ENCODE measurements at regions not wholly inside any gene's neighbourhood (a gene's known extent, or its start where the extent isn't known, plus 50 kb on each side); places are given as distances from the start of the nearest gene placed in this dataset.
"Not testable (repeated sequence)": the region's sequence is repeated elsewhere in the genome, so short reads cannot be mapped to it uniquely, and the experiment has no call there.

GRCh38 chr15:69919816-69920215 lies 177.9 kb downstream of the TLE3 start:
- no peak overlapping the region for H3K4me3 ChIP-seq (ENCODE audit: low read depth, low read length)
- DNase-seq (ENCODE audit: low read depth), result no peak
- TF ChIP-seq, protein P1, sequence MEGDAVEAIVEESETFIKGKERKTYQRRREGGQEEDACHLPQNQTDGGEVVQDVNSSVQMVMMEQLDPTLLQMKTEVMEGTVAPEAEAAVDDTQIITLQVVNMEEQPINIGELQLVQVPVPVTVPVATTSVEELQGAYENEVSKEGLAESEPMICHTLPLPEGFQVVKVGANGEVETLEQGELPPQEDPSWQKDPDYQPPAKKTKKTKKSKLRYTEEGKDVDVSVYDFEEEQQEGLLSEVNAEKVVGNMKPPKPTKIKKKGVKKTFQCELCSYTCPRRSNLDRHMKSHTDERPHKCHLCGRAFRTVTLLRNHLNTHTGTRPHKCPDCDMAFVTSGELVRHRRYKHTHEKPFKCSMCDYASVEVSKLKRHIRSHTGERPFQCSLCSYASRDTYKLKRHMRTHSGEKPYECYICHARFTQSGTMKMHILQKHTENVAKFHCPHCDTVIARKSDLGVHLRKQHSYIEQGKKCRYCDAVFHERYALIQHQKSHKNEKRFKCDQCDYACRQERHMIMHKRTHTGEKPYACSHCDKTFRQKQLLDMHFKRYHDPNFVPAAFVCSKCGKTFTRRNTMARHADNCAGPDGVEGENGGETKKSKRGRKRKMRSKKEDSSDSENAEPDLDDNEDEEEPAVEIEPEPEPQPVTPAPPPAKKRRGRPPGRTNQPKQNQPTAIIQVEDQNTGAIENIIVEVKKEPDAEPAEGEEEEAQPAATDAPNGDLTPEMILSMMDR (conservative IDR thresholded peaks at IDR 0.05; ENCODE audit: low read depth, low read length), result no peak

GRCh38 chr15:69920221-69920620 lies 177.5 kb downstream of the TLE3 start:
- TF ChIP-seq, protein P1 (conservative IDR thresholded peaks at IDR 0.05; ENCODE audit: low read depth, low read length), result no peak
- H3K4me3 ChIP-seq (ENCODE audit: low read depth, low read length), result no peak overlapping the region
- DNase-seq (ENCODE audit: low read depth), result no peak

GRCh38 chr15:69921626-69922619 lies 175.8 kb downstream of the TLE3 start:
- no peak for DNase-seq (ENCODE audit: low read depth)
- TF ChIP-seq, protein P1 (conservative IDR thresholded peaks at IDR 0.05; ENCODE audit: low read depth, low read length), result no peak
- no peak overlapping the region for H3K4me3 ChIP-seq (ENCODE audit: low read depth, low read length)

GRCh38 chr15:69924531-69924930 lies 173.2 kb downstream of the TLE3 start:
- DNase-seq (ENCODE audit: low read depth), result no peak
- TF ChIP-seq, protein P1 (conservative IDR thresholded peaks at IDR 0.05; ENCODE audit: low read depth, low read length), result no peak
- no peak overlapping the region for H3K4me3 ChIP-seq (ENCODE audit: low read depth, low read length)

DNA sequence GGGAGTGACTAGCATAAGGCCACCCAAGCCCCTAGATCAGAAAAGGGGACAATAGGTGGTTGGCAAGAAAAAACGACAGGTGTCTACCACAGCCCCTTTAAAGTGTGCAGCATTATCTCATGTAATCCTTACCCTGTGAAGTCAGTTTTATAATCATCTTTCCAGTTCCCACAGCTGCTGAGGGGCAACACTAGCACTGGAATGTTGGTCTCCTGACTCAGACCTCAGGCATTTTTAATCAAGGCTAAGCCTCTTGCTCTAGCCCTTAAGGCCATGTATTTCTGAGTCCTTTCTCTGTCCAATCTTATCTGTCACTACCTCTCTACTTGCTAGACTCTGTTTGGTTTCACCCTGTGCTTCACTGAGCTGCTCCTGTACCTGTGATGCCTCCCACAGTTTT lies 171.7 kb downstream of the TLE3 start:
- TF ChIP-seq, protein P1 (conservative IDR thresholded peaks at IDR 0.05; ENCODE audit: low read depth, low read length), result no peak
- DNase-seq (ENCODE audit: low read depth), result no peak
- H3K4me3 ChIP-seq (ENCODE audit: low read depth, low read length), result no peak overlapping the region

GRCh38 chr15:69926721-69927120 lies 171.0 kb downstream of the TLE3 start:
- H3K4me3 ChIP-seq (ENCODE audit: low read depth, low read length), result no peak overlapping the region
- TF ChIP-seq, protein P1 (conservative IDR thresholded peaks at IDR 0.05; ENCODE audit: low read depth, low read length), result no peak
- no peak for DNase-seq (ENCODE audit: low read depth)

DNA sequence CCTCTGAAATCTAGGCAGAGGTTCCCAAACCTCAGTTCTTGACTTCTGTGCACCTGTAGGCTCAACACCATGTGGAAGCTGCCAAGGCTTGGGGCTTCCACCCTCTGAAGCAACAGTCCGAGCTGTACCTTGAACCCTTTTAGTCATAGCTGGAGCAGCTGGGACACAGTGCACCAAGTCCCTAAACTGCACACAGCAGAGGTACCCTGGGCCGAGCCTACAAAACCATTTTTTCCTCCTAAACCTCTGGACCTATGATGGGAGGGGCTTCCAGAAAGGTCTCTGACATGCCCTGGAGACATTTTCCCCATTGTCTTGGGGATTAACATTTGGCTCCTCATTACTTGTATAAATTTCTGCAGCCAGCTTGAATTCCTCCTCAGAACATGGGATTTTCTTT lies 168.8 kb downstream of the TLE3 start:
- H3K4me3 ChIP-seq (ENCODE audit: low read depth, low read length); DNase-seq (ENCODE audit: low read depth): not testable (repeated sequence)

Data from epithelial cell of proximal tubule (primary cell).